Smooth muscle cell (in vitro differentiated cells): ENCODE measurements at regions not wholly inside any gene's neighbourhood (a gene's known extent, or its start where the extent isn't known, plus 50 kb on each side); places are given as distances from the start of the nearest gene placed in this dataset.

Source experiments
- DNase-seq: peaks from one replicate; lab custom pipeline; 2025; ENCODE audit not compliant: unreplicated experiment; lab: John Stamatoyannopoulos, UW
- H2AFZ ChIP-seq: fragments of 200-600 bp; sonication (generic); 2 replicates; pipeline ENCODE4 v1.6.0; 2016; ENCODE audit warnings: antibody characterized with exemption, low read depth, mild to moderate bottlenecking
- H3F3A ChIP-seq: fragments of 200-600 bp; sonication (generic); 2 replicates; pipeline ENCODE4 v1.6.0; 2017; ENCODE audit warnings: antibody characterized with exemption, low read depth
- H3K27ac ChIP-seq: fragments of 200-600 bp; sonication (generic); 2 replicates; pipeline ENCODE4 v1.5.1; 2016; ENCODE audit warnings: low read depth, mild to moderate bottlenecking
- H3K27me3 ChIP-seq: fragments of 200-600 bp; sonication (generic); 2 replicates; pipeline ENCODE4 v1.6.1; 2016; ENCODE audit warnings: low read depth, mild to moderate bottlenecking
- H3K36me3 ChIP-seq: fragments of 200-600 bp; sonication (generic); 2 replicates; pipeline ENCODE4 v1.5.1; 2016; ENCODE audit warnings: low read depth
- H3K4me1 ChIP-seq: fragments of 200-600 bp; sonication (generic); 2 replicates; pipeline ENCODE4 v1.5.1; 2016; ENCODE audit warnings: low read depth
- H3K4me2 ChIP-seq: fragments of 200-600 bp; sonication (generic); 2 replicates; pipeline ENCODE4 v1.6.0; 2016; ENCODE audit warnings: mild to moderate bottlenecking
- H3K4me3 ChIP-seq: fragments of 200-600 bp; sonication (generic); 2 replicates; pipeline ENCODE4 v1.5.1; 2016; ENCODE audit warnings: mild to moderate bottlenecking
- H3K79me2 ChIP-seq: fragments of 200-600 bp; sonication (generic); 2 replicates; pipeline ENCODE4 v1.6.0; 2016; ENCODE audit warnings: low read depth, mild to moderate bottlenecking
- H3K9ac ChIP-seq: fragments of 200-600 bp; sonication (generic); 2 replicates; pipeline ENCODE4 v1.6.0; 2016; ENCODE audit warnings: low read depth
- H3K9me3 ChIP-seq: fragments of 200-600 bp; sonication (generic); replicated peaks from 2 replicates; pipeline ENCODE4 v1.5.1; 2016; ENCODE audit warnings: low read depth
- H4K20me1 ChIP-seq: fragments of 200-600 bp; sonication (generic); 2 replicates; pipeline ENCODE4 v1.6.0; 2016; ENCODE audit warnings: low read depth
- CTCF ChIP-seq: fragments of 200-600 bp; sonication (generic); IDR thresholded peaks from 2 replicates; pipeline ENCODE4 v1.5.1; 2017; ENCODE audit warnings: borderline replicate concordance, mild to moderate bottlenecking, antibody characterized with exemption; ENCODE audit not compliant: insufficient read depth, poor library complexity, severe bottlenecking
- WGBS: methylation state at CpG from one replicate; pipeline ENCODE4 v1.1.7; 2016; ENCODE audit warnings: low lambda C conversion rate; 5-methylcytosine and 5-hydroxymethylcytosine counted together

DNA sequence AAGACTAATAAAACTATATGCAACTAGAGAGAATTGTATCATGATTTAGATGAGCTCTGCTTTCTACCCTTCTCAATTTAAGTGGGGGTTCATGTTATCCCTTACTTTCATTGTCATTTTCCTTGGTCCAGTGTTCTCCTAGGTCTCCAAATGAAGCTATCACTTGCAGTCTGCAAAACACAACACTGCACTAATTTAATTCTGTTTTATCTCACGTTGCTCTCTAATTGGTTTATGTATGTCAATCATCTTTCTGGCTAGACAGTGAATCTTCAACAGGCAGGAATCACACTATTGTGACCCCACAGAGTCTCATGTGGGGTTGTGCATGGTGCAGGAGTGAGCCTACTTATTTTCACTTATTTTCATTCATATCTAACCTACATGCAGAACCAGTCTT is 348.3 kb upstream of the SYT4 start:
- no peak for DNase-seq
- H3K9ac ChIP-seq: no peak overlapping the region
- H3K4me3 ChIP-seq: no peak overlapping the region
- no peak overlapping the region for H3K27ac ChIP-seq
- no peaks in the 10 kb centered on the region for H3K4me1 ChIP-seq
- H2AFZ ChIP-seq: no peak overlapping the region
- no peaks in the 10 kb centered on the region for H3K9me3 ChIP-seq
- no peaks in the 10 kb centered on the region for H3K27me3 ChIP-seq
- WGBS: 78% methylated on average over 1 of the region's 1 CpG
- H3F3A ChIP-seq: no peaks in the 10 kb centered on the region
- no peaks in the 10 kb centered on the region for H4K20me1 ChIP-seq
- TF ChIP-seq CTCF: no peak
- H3K79me2 ChIP-seq: no peaks in the 10 kb centered on the region
- no peaks in the 10 kb centered on the region for H3K36me3 ChIP-seq
- no peak overlapping the region for H3K4me2 ChIP-seq

DNA sequence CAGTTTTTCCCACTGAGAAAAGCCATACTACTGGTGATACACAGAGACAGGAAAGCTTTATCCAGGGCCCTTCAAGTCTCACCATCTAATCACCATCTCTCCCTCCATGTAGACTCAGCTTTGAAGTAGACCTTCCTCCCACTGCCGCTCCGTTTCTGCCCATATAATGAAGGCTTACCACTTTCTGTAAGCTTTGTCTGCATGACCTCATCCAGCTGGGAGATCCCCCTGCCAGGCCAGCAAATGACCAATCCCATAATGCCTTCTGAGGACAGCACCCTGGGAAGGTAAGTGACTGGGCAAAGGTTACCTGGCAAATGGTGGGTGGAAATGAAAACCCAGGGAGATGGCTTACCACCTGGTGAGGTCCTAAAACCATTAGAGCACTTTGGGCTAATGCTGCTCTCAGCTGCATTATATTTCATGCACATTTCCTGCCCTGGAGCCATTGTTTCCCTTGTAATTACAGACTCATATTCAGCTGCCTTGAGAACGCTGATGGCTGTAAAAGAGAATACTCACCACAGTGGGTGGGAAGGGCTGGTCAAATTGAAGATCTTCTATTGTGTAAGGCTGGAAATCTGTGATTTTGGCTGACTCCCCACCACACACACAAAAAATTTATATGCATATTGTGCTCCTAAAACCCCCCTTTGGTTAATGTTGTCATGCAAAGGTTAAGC is 350.7 kb upstream of the SYT4 start:
- TF ChIP-seq CTCF: no peak
- H3K27ac ChIP-seq: no peak overlapping the region

DNA sequence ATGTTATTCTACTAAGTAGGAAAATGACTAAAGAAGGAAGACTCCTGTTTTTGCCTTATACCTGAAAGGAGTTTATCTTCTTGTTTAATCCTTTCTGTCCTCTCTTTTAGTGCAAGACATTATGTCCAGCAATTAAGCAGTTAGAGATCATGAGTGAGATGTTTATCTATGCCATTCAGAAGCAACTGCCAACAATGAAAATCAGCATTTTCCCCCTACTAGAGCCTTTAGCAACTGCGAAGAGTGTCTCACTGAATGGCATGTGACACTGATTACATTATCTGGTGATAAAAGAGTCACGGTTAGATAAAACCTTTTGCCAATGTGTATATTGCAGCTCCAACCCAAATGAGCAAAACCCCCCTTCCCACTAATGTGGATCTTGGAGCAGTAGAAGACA is 357.7 kb upstream of the SYT4 start:
- Histone ChIP-seq H3K36me3 (no peaks in the 10 kb centered on the region), H3K4me1 (no peaks in the 10 kb centered on the region), H3K9me3 (no peaks in the 10 kb centered on the region), H2AFZ (no peak overlapping the region), H3K27me3 (no peaks in the 10 kb centered on the region), H3K9ac (no peak overlapping the region), H3K4me2 (no peak overlapping the region), H4K20me1 (no peaks in the 10 kb centered on the region), H3K79me2 (no peaks in the 10 kb centered on the region), H3K27ac (no peak overlapping the region), H3F3A (no peaks in the 10 kb centered on the region), H3K4me3 (no peak overlapping the region)
- 31% methylated on average over 2 of the region's 2 CpGs for WGBS
- DNase-seq: no peak
- TF ChIP-seq CTCF: no peak

More for the DNA sequence above, 350.7 kb upstream of the SYT4 start:
- H3K4me3 ChIP-seq: no peak overlapping the region
- no peak overlapping the region for H2AFZ ChIP-seq
- no peaks in the 10 kb centered on the region for H3K27me3 ChIP-seq
- WGBS: 41% methylated on average over 3 of the region's 3 CpGs
- no peaks in the 10 kb centered on the region for H3K9me3 ChIP-seq
- no peaks in the 10 kb centered on the region for H4K20me1 ChIP-seq
- H3K36me3 ChIP-seq: no peaks in the 10 kb centered on the region
- H3K9ac ChIP-seq: no peak overlapping the region
- no peaks in the 10 kb centered on the region for H3F3A ChIP-seq
- H3K79me2 ChIP-seq: no peaks in the 10 kb centered on the region
- no peaks in the 10 kb centered on the region for H3K4me1 ChIP-seq
- DNase-seq: no peak
- H3K4me2 ChIP-seq: no peak overlapping the region

DNA sequence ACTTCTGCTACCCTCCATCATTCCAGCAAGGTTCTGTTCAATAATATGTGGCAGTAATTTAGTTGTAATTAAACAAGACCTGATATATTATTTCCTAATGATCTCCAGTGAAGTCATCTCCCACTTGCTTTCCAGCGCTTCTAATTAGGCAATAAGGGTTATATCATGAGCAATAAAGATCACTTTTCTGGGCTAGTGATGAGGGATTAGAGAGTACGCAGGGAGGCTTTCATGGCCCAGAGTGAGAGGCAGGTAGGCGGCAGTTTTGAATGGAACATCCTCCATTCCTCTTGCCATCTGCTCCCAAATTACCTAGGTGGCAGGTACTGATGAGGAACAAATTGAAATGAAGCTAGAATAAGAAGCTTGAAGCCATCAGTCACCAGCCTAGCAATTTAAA is 358.1 kb upstream of the SYT4 start:
- Histone ChIP-seq H3K79me2 (no peaks in the 10 kb centered on the region), H3K4me2 (no peak overlapping the region), H3K36me3 (no peaks in the 10 kb centered on the region), H3K9me3 (no peaks in the 10 kb centered on the region), H2AFZ (no peak overlapping the region), H3K4me1 (no peaks in the 10 kb centered on the region), H3K27ac (no peak overlapping the region), H3K9ac (no peak overlapping the region), H4K20me1 (no peaks in the 10 kb centered on the region), H3K27me3 (no peaks in the 10 kb centered on the region), H3F3A (no peaks in the 10 kb centered on the region), H3K4me3 (no peak overlapping the region)
- WGBS: 88% methylated on average over 3 of the region's 3 CpGs
- no peak for TF ChIP-seq CTCF
- DNase-seq: no peak
